NB4 (cell line): ENCODE measurements at regions not wholly inside any gene's neighbourhood (a gene's known extent, or its start where the extent isn't known, plus 50 kb on each side); places are given as distances from the start of the nearest gene placed in this dataset.

Experiments used
- DNase-seq: peaks from one replicate; pipeline ENCODE4 v3.0.0; 2010; ENCODE audit warnings: low read depth
- H3K4me3 ChIP-seq: one replicate; pipeline ENCODE4 v1.5.1; 2011; ENCODE audit warnings: mild to moderate bottlenecking, low read depth, low read length, moderate library complexity
- MYC ChIP-seq: IDR thresholded peaks from 2 replicates; pipeline ENCODE4 v1.6.1; 2011; ENCODE audit warnings: low read depth, low read length
- POLR2A ChIP-seq: IDR thresholded peaks from 2 replicates; pipeline ENCODE4 v1.6.1; 2011; ENCODE audit warnings: mild to moderate bottlenecking; ENCODE audit not compliant: insufficient read length; ENCODE audit errors: extremely low read depth
- TF ChIP-seq, protein P1 (sequence below): IDR thresholded peaks from one replicate; pipeline ENCODE4 v1.5.1; 2012; ENCODE audit warnings: low read depth, low read length
- TF ChIP-seq, protein P2 (sequence below): IDR thresholded peaks from 2 replicates; pipeline ENCODE4 v1.6.1; 2011; ENCODE audit warnings: low read depth, low read length

DNA sequence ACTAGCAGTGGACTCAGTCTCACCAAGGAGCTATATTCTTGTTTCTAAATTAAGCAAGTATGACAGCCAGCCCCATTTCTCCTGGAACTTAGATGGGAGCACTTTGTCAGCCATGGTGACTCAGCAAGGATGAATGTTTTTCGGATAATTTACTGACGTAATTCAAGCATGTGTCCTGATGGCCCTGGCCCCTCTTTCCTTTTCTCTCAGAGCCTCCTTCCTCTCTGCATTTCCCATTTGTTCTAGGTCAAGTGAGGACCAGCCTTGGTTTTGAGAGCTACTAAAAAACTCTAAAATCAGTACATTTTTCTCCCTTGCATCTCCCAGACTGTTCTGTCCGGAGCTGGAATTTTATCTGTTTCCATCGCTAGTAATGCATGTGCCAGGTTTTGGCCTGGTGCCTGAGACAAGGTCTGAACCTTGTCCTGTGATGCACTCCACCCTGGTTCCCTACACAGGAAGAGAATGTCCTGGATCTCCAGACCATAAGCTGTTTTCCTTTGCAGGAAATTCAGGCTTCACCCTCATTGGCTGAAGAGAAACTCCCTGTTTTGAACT lies 256.6 kb upstream of the ROPN1 start:
- H3K4me3 ChIP-seq = no peak overlapping the region
- no peak for DNase-seq
- TF ChIP-seq MYC = no peak
- TF ChIP-seq, protein P1, sequence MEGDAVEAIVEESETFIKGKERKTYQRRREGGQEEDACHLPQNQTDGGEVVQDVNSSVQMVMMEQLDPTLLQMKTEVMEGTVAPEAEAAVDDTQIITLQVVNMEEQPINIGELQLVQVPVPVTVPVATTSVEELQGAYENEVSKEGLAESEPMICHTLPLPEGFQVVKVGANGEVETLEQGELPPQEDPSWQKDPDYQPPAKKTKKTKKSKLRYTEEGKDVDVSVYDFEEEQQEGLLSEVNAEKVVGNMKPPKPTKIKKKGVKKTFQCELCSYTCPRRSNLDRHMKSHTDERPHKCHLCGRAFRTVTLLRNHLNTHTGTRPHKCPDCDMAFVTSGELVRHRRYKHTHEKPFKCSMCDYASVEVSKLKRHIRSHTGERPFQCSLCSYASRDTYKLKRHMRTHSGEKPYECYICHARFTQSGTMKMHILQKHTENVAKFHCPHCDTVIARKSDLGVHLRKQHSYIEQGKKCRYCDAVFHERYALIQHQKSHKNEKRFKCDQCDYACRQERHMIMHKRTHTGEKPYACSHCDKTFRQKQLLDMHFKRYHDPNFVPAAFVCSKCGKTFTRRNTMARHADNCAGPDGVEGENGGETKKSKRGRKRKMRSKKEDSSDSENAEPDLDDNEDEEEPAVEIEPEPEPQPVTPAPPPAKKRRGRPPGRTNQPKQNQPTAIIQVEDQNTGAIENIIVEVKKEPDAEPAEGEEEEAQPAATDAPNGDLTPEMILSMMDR = no peak
- TF ChIP-seq, protein P2, sequence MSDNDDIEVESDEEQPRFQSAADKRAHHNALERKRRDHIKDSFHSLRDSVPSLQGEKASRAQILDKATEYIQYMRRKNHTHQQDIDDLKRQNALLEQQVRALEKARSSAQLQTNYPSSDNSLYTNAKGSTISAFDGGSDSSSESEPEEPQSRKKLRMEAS = no peak
- TF ChIP-seq POLR2A = no peak

DNA sequence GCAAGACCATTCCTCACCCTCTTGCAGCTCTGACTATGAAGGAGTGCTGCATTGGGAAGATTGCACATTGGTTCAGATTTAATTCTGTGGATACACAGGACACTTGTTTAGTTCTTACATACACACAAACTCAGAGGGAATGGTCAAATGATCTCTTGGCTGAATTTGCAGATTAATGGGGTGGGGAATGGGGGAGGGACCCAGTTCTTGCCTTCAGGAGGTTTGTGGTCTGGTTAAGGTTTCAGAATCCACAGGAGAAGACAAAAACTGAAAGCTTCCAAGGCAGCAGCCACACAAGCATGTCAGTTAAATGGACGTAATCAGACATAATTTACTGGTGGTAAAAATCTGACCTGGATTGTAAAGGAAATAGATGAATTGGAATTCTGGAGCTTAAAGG lies 257.1 kb upstream of the ROPN1 start:
- H3K4me3 ChIP-seq = no peak overlapping the region
- no peak for DNase-seq
- TF ChIP-seq MYC = no peak
- TF ChIP-seq, protein P1 = no peak

DNA sequence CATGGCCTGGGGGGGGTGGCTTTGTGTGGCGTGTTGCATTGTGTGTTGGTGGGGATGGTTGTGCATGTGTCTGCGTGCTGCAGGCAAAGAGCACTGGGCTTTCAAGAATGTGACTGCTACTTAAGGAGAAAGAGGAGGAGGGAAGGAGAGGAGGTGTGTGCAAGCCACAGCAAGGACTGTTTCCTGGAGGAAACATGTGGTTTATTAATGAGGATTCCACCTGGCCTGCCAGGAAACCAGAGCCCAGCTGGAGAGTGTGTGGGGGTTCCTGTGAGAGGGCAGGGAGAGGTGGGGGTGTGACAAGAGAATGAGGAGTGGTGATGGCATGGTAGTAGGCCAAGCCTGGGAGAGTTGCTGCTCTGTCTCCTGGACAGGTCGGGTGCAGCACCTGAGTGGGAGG lies 258.1 kb upstream of the ROPN1 start:
- TF ChIP-seq, protein P2 = no peak
- TF ChIP-seq, protein P1 = no peak
- TF ChIP-seq POLR2A = no peak
- no peak for TF ChIP-seq MYC
- no peak overlapping the region for H3K4me3 ChIP-seq
- no peak for DNase-seq

DNA sequence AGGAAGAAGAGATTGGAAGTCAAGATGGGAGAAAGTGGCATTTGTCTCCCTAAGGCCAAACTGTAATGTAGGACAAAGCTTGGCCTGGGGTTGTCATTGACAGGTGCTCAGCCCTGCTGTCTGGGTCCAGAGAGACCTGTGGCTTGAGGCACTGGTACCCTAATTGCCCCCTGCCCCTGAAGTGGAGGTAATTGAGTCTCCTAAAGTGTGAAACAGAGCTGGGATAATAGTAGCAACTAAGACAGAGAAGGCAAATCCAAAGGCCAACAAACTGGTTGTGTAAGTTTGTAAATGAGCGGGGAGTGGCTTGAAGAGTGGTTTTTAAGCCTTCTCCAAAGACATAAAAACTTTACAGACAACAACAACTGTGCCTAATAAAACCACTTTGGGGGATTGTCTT lies 264.2 kb upstream of the ROPN1 start:
- TF ChIP-seq, protein P2 = no peak
- TF ChIP-seq POLR2A (no peak), MYC (no peak)
- TF ChIP-seq, protein P1 = no peak
- no peak for DNase-seq
- H3K4me3 ChIP-seq = no peak overlapping the region

DNA sequence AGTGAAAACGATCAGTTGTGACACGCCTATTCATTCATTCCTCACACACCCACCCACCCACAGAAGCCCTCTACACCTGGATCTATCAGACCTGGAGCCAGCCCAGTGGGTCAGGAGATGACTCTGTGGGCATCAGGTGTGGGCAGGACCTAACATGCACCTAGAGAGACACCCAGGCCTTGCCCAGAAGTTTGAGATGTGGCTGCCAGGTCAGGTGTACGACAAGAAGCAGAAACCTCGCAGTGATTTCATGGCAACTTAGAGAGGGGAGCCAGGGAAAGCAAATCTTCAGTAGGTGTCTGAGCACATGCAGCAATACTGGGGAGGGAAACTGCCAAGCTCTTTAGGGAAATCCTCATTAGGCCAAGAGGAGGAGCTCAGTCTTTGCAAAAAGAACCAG lies 264.7 kb upstream of the ROPN1 start:
- TF ChIP-seq POLR2A = no peak
- TF ChIP-seq, protein P1 = no peak
- TF ChIP-seq, protein P2 = no peak
- TF ChIP-seq MYC = no peak
- H3K4me3 ChIP-seq = no peak overlapping the region
- no peak for DNase-seq

DNA sequence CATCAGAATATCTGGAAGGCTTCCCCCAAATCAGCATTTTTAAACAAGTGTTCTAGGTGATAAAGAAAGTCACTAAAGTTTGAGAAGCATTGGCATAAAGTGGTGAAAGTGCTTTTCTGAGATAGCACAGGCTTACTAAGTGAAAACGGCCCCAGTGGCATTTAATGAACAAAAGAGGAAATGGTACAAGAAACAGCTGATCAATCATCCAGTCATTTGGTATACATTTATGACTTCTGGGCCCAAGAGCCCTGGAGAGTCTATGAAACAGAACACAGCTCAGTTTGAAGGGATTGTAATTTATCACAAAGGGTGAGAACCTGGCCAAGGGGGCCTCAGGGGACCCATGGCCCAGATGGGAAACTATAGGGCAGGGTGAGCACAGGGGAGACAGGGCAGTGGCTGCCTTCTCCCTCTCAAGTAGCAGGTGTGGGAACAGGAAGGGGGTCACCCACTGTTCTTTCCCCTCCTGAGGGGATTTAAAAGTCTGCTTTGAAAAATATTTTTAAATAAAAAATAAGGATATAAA lies 265.5 kb upstream of the ROPN1 start:
- no peak overlapping the region for H3K4me3 ChIP-seq
- TF ChIP-seq, protein P1 = no peak
- TF ChIP-seq POLR2A = no peak
- TF ChIP-seq, protein P2 = no peak
- no peak for TF ChIP-seq MYC

More for the DNA sequence above, 265.5 kb upstream of the ROPN1 start:
- no peak for DNase-seq
